HepG2 (cell line): ENCODE measurements at regions not wholly inside any gene's neighbourhood (a gene's known extent, or its start where the extent isn't known, plus 50 kb on each side); places are given as distances from the start of the nearest gene placed in this dataset.

Source experiments
- ATAC-seq: fragments of 200-7000 bp; cut with Tn5 transposase; 3 replicates; pipeline ENCODE4 v1.9.1; 2020; ENCODE audit warnings: mild to moderate bottlenecking, moderate library complexity
- BruUV-seq: library from RNA; stranded (reverse); fragments of 400-500 nt; replicated peaks from 2 replicates; lab custom pipeline; 2021; lab: Mats Ljungman, UMichigan
- CTCF ChIA-PET: fragments of 300-600 bp; formaldehyde crosslinking; extraction: SDS; loops from one replicate; lab custom pipeline; 2021; ENCODE audit warnings: low total read pairs, inconsistent platforms, low intra/inter-chr PET ratio; lab: Yijun Ruan, JAX
- POLR2A ChIA-PET: fragments of 350-600 bp; sonication (Branson Sonifier 250); formaldehyde crosslinking; loops from one replicate; lab custom pipeline; 2020; ENCODE audit warnings: antibody characterized with exemption, inconsistent platforms; lab: Yijun Ruan, JAX
- DNase-seq: peaks from one replicate; pipeline ENCODE4 v3.0.0-alpha.2; 2015; ENCODE audit warnings: low spot score
- FAIRE-seq: peaks from 3 replicates; lab custom pipeline; 2011; peaks lifted over from hg19 to GRCh38; lab: Jason Lieb, UNC
- H2AFZ ChIP-seq: one replicate; pipeline ENCODE4 v1.6.1; 2011; ENCODE audit warnings: low read length, inconsistent platforms
- H3K27ac ChIP-seq: fragments of 300-600 bp; 3 replicates; pipeline ENCODE4 v1.8.0; 2011; ENCODE audit warnings: mixed run types, mild to moderate bottlenecking, mixed read lengths, low read length, inconsistent platforms; ENCODE audit not compliant: insufficient read depth; ENCODE audit errors: extremely low read length
- H3K27me3 ChIP-seq, 2 experiments: fragments of 200-600 bp in 1 of 2; 2 replicates in 1 of 2; 3 replicates in 1 of 2; pipeline versions ENCODE4 v1.6.0 to v1.8.0; 2011; ENCODE audit warnings: low read length in 2 of 2, mild to moderate bottlenecking in 2 of 2, moderate library complexity in 2 of 2, inconsistent platforms in 1 of 2; ENCODE audit not compliant: insufficient read depth in 2 of 2, control insufficient read depth in 1 of 2
- H3K36me3 ChIP-seq, 2 experiments: fragments of 200-600 bp in 1 of 2; replicated peaks in 1 of 2; 2 replicates in 1 of 2; 3 replicates in 1 of 2; pipeline versions ENCODE4 v1.5.1 to v1.8.0; 2011; ENCODE audit warnings: low read length in 2 of 2, inconsistent platforms in 1 of 2; ENCODE audit not compliant: insufficient read depth in 2 of 2, control insufficient read depth in 1 of 2
- H3K4me1 ChIP-seq: 2 replicates; pipeline ENCODE4 v1.5.1; 2012; ENCODE audit warnings: low read length, inconsistent platforms; ENCODE audit not compliant: insufficient read depth
- H3K4me2 ChIP-seq: 2 replicates; pipeline ENCODE4 v1.6.0; 2011; ENCODE audit warnings: low read depth, low read length, inconsistent platforms
- H3K4me3 ChIP-seq, 3 experiments: fragments of 200-600 bp in 1 of 3; sonication (generic), shearing (Covaris generic) in 1 of 3; replicated peaks in 1 of 3; 2 replicates each; pipeline ENCODE4 v1.5.1; 2011 to 2016; ENCODE audit warnings: low read length in 3 of 3, inconsistent platforms in 2 of 3, low read depth in 2 of 3, mild to moderate bottlenecking in 2 of 3, control low read depth in 1 of 3, mixed read lengths in 1 of 3; ENCODE audit not compliant: insufficient read depth in 1 of 3
- H3K79me2 ChIP-seq: one replicate; pipeline ENCODE4 v1.6.1; 2011; ENCODE audit warnings: low read length, inconsistent platforms; ENCODE audit not compliant: insufficient read depth
- H3K9ac ChIP-seq: 2 replicates; pipeline ENCODE4 v1.6.0; 2011; ENCODE audit warnings: mild to moderate bottlenecking, low read depth, low read length, inconsistent platforms; ENCODE audit not compliant: insufficient read depth
- H3K9me3 ChIP-seq: 2 replicates; pipeline ENCODE4 v1.5.1; 2012; ENCODE audit warnings: mild to moderate bottlenecking, low read length
- H4K20me1 ChIP-seq: 2 replicates; pipeline ENCODE4 v1.6.0; 2011; ENCODE audit warnings: inconsistent platforms, mild to moderate bottlenecking, low read length, moderate library complexity; ENCODE audit not compliant: insufficient read depth
- ARNT ChIP-seq: fragments of 450-650 bp; IDR thresholded peaks from 2 replicates; pipeline ENCODE4 v1.6.1; 2017
- CEBPB ChIP-seq: IDR thresholded peaks from 2 replicates; pipeline ENCODE4 v1.6.1; 2011; ENCODE audit warnings: low read depth, low read length, improper control_type of control experiment, borderline replicate concordance
- MAFF ChIP-seq: IDR thresholded peaks from 2 replicates; pipeline ENCODE4 v1.6.1; 2011; ENCODE audit warnings: low read depth, low read length, improper control_type of control experiment
- MAFK ChIP-seq, 2 experiments: IDR thresholded peaks in 1 of 2; conservative IDR thresholded peaks in 1 of 2; 2 replicates each; pipeline ENCODE4 v1.6.1; 2011; ENCODE audit warnings: improper control_type of control experiment in 2 of 2, low read length in 2 of 2
- ZNF883 ChIP-seq: sonication (generic); formaldehyde crosslinking; IDR thresholded peaks from 2 replicates; pipeline ENCODE4 v1.5.1; 2020; ENCODE audit warnings: mild to moderate bottlenecking, missing genetic modification reagents; ENCODE audit errors: not compliant biosample characterization
- WGBS: methylation state at CpG from one replicate; pipeline ENCODE4 v1.1.6; 2017; ENCODE audit warnings: low lambda C conversion rate; 5-methylcytosine and 5-hydroxymethylcytosine counted together
- in situ Hi-C: cut with HindIII; loops from 2 replicates; pipeline ENCODE4 v1.10.0; 2017; ENCODE audit warnings: low pct_unique_long_range_greater_than_20kb; ENCODE audit not compliant: extremely low pct_ligation_motif_present
- intact Hi-C: fragments of 100-400 bp; cut with micrococcal nuclease; formaldehyde crosslinking; loops from one replicate; pipeline ENCODE4 v1.10.0; 2022; ENCODE audit not compliant: unreplicated experiment
- TF ChIP-seq, protein P1 (sequence below): sonication (generic); formaldehyde crosslinking; IDR thresholded peaks from 2 replicates; pipeline ENCODE4 v1.8.0; 2023; ENCODE audit warnings: mild to moderate bottlenecking, missing genetic modification reagents

DNA sequence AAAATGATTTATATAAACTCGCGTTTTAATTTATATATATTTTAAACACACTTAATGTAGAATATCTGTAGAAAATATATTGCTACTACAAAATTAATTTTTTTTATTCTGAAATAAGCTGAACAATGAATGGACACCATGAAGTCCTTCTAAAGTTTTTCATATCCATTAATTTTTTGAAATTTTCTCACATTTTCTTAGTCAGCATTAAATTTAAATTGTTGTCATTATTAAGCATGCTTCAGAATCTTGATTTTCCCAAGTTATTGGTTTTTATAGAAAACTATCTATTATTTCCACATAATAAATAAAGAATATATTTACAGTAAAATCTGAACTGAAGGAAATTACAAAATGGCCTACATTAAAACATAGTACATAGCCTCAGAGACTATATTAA, 1314.9 kb upstream of the CDH6 start:
- intact Hi-C loops, result no loop called here
- over 99% methylated on average over 2 of the region's 2 CpGs for WGBS
- Histone ChIP-seq H3K79me2 (no peaks in the 10 kb centered on the region), H4K20me1 (no peaks in the 10 kb centered on the region), H3K4me2 (no peak overlapping the region), H3K4me1 (no peaks in the 10 kb centered on the region), H3K27ac (no peak overlapping the region), H3K27me3 (no peaks in the 10 kb centered on the region), H3K4me3 (no peak overlapping the region), H3K9ac (no peak overlapping the region), H3K9me3 (peaks cover 6% of the 10 kb centered on the region; the same call in 1 of the 2 replicates), H2AFZ (no peak overlapping the region), H3K36me3 (no peaks in the 10 kb centered on the region)
- in situ Hi-C loops, result no loop called here
- no peak for TF ChIP-seq ZNF883
- TF ChIP-seq MAFF, result peak; percentile 39; the same call in 1 of the 2 replicates
- TF ChIP-seq ARNT, result no peak
- TF ChIP-seq MAFK (conservative IDR thresholded peaks at IDR 0.05 in 1 of 2, IDR thresholded peaks at IDR 0.05 in 1 of 2; ENCODE audit: low read length in 2 of 2), result peak in 1 of 2 experiments; percentile 76; a peak in 2 of 4 replicates
- no peak for DNase-seq
- ChIA-PET POLR2A (no interaction called here), CTCF (no interaction called here)
- no peak for FAIRE-seq
- no peak for ATAC-seq
- BruUV-seq, result no TSS peak

DNA sequence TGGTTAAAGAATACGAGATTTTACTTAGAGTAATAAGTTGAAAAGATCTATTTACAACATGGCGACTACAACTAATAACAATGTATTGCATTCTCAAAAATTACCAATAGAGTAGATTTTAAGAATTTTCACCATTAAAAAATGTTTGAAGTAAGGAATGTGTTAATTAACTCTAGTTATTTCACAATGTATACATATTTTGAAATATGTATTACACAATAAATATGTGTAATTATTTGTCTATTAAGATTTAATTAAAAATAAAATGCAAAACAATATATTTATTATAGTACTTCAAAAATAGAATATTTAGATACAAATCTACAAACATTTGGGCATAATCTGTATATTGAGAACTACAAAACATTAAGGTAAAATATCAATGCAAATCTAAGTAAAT, 1326.3 kb upstream of the CDH6 start:
- Histone ChIP-seq H3K9ac (no peak overlapping the region), H4K20me1 (no peaks in the 10 kb centered on the region), H2AFZ (no peak overlapping the region), H3K27me3 (no peaks in the 10 kb centered on the region), H3K4me3 (no peak overlapping the region), H3K79me2 (no peaks in the 10 kb centered on the region), H3K36me3 (no peaks in the 10 kb centered on the region), H3K4me2 (no peak overlapping the region), H3K9me3 (0 out of 2 replicates have a peak, but pooled peaks cover 9% of the 10 kb centered on the region), H3K27ac (no peak overlapping the region), H3K4me1 (no peaks in the 10 kb centered on the region)
- ChIA-PET CTCF (no interaction called here), POLR2A (no interaction called here)
- no peak for FAIRE-seq
- 1% methylated on average over 2 of the region's 2 CpGs for WGBS
- no TSS peak for BruUV-seq
- intact Hi-C loops (no loop called here), in situ Hi-C loops (no loop called here)
- ATAC-seq, result no peak
- DNase-seq, result no peak
- 0 out of 2 replicates have a peak, but pooled peaks have one; percentile 20 for TF ChIP-seq CEBPB
- TF ChIP-seq, protein P1, sequence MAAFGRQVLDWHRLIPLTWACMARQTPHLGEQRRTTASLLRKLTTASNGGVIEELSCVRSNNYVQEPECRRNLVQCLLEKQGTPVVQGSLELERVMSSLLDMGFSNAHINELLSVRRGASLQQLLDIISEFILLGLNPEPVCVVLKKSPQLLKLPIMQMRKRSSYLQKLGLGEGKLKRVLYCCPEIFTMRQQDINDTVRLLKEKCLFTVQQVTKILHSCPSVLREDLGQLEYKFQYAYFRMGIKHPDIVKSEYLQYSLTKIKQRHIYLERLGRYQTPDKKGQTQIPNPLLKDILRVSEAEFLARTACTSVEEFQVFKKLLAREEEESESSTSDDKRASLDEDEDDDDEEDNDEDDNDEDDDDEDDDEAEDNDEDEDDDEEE, result no peak
